Suprapubic skin (tissue), 4 donors: ENCODE measurements at regions not wholly inside any gene's neighbourhood (a gene's known extent, or its start where the extent isn't known, plus 50 kb on each side); places are given as distances from the start of the nearest gene placed in this dataset.
"Not testable (repeated sequence)": the region's sequence is repeated elsewhere in the genome, so short reads cannot be mapped to it uniquely, and the experiment has no call there.

Experiments
- DNase-seq, 2 donors: peaks; one replicate each; pipeline ENCODE4 v3.0.0-alpha.2; 2019; ENCODE audit warnings: low spot score in 2 of 2
- H3K27ac ChIP-seq: fragments of 200-600 bp; sonication (generic); one replicate; pipeline ENCODE4 v1.5.1; 2019
- H3K27me3 ChIP-seq: fragments of 200-600 bp; sonication (generic); one replicate; pipeline ENCODE4 v1.5.1; 2019
- H3K36me3 ChIP-seq: fragments of 200-600 bp; sonication (generic); one replicate; pipeline ENCODE4 v1.5.1; 2019
- H3K4me1 ChIP-seq: fragments of 200-600 bp; sonication (generic); one replicate; pipeline ENCODE4 v1.5.1; 2019
- H3K4me3 ChIP-seq: fragments of 200-600 bp; sonication (generic); one replicate; pipeline ENCODE4 v1.5.1; 2019; ENCODE audit warnings: mild to moderate bottlenecking
- H3K9me3 ChIP-seq: fragments of 200-600 bp; sonication (generic); one replicate; pipeline ENCODE4 v1.5.1; 2019
- EP300 ChIP-seq: sonication (generic); formaldehyde crosslinking; IDR thresholded peaks from one replicate; pipeline ENCODE4 v1.6.1; 2017; ENCODE audit warnings: antibody characterized with exemption
- POLR2A ChIP-seq, 2 donors: fragments of 450-650 bp; IDR thresholded peaks; one replicate each; pipeline ENCODE4 v1.6.1; 2017; ENCODE audit warnings: antibody characterized with exemption in 2 of 2, mild to moderate bottlenecking in 2 of 2, moderate library complexity in 2 of 2
- POLR2AphosphoS5 ChIP-seq, 3 donors: sonication (generic); formaldehyde crosslinking; IDR thresholded peaks; one replicate each; pipeline ENCODE4 v1.6.1; 2017; ENCODE audit warnings: antibody characterized with exemption in 3 of 3
- WGBS: methylation state at CpG from one replicate; pipeline ENCODE4 v1.1.5; 2018; 5-methylcytosine and 5-hydroxymethylcytosine counted together
- TF ChIP-seq, protein P1 (sequence below), 2 donors: fragments of 200-600 bp in 1 of 2; fragments of 450-650 bp in 1 of 2; sonication (generic) in 1 of 2; IDR thresholded peaks; one replicate each; pipeline ENCODE4 v1.5.1; 2016 to 2019; ENCODE audit warnings: antibody characterized with exemption in 2 of 2, mild to moderate bottlenecking in 1 of 2, moderate library complexity in 1 of 2

DNA sequence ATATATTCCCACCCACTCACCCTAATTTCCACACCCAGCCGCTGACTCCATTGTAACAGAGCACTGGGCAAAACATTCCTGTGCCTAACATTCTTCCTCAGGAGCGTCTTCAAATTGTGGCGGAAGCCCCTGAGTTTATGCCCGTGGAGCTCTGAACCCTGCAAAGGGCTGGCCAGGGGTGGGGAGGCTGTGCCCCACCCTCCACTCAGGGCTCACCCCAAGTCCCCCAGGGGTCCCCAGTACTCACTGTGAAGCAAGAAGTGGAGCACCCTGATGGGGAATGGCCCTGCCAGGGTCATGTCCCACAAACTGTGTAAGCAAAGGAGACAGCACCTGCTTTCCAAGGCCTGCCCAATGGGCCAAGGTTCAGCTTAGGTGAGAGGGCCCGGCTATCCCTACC, 303.2 kb downstream of the PREX1 start:
- no peak for DNase-seq
- WGBS: 84% methylated on average over 5 of the region's 5 CpGs

DNA sequence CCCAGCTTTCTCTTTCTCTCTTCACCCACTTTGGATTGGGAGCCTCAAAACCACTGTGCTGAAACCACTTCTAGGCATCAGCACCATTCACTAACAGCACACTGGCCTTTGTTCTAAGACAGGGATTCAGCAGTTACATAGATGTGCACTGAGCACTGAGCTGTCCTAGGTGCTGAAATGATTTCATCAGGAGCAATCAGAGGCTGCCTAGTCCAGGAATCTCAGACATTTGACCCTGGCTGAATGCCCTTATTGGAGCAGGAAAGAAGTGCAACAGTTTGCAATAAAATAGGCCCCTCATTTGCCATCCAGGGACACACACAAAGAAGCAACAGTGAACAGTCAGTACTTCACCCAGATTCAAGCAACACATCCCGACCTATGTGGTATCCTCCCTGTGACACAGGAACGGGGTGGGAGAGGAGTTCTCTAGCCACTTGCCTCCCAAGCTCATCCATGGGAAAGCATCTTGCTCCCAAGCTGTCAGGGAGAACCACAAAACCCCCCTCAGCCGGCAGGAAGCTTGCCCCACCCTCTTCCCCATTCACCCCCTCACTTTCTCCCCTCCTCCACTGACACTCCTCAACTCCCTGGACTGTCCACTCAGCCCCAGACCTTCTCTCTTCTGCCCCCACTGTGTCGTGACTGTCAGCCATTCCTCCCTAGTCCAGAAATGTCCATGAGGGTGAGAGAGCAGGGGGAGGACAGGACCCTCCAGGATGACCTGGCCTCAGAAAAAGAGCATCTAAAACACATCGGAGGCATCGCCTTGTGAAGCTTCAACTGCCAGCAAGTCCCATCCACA, 304.4 kb downstream of the PREX1 start:
- H3K27me3 ChIP-seq: peaks cover 17% of the 10 kb centered on the region
- 67% methylated on average over 6 of the region's 6 CpGs for WGBS
- no peaks in the 10 kb centered on the region for H3K36me3 ChIP-seq
- H3K4me3 ChIP-seq: no peak overlapping the region
- DNase-seq: no peak
- TF ChIP-seq, protein P1, sequence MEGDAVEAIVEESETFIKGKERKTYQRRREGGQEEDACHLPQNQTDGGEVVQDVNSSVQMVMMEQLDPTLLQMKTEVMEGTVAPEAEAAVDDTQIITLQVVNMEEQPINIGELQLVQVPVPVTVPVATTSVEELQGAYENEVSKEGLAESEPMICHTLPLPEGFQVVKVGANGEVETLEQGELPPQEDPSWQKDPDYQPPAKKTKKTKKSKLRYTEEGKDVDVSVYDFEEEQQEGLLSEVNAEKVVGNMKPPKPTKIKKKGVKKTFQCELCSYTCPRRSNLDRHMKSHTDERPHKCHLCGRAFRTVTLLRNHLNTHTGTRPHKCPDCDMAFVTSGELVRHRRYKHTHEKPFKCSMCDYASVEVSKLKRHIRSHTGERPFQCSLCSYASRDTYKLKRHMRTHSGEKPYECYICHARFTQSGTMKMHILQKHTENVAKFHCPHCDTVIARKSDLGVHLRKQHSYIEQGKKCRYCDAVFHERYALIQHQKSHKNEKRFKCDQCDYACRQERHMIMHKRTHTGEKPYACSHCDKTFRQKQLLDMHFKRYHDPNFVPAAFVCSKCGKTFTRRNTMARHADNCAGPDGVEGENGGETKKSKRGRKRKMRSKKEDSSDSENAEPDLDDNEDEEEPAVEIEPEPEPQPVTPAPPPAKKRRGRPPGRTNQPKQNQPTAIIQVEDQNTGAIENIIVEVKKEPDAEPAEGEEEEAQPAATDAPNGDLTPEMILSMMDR (IDR thresholded peaks at IDR 0.05): no peak
- no peak for TF ChIP-seq POLR2A (IDR thresholded peaks at IDR 0.05)
- no peak for TF ChIP-seq POLR2AphosphoS5 (IDR thresholded peaks at IDR 0.05)
- TF ChIP-seq EP300: no peak
- no peaks in the 10 kb centered on the region for H3K9me3 ChIP-seq
- no peak overlapping the region for H3K27ac ChIP-seq
- no peaks in the 10 kb centered on the region for H3K4me1 ChIP-seq

More for the DNA sequence above, 303.2 kb downstream of the PREX1 start:
- Histone ChIP-seq H3K9me3 (no peaks in the 10 kb centered on the region), H3K4me3 (no peak overlapping the region), H3K27me3 (peaks cover 17% of the 10 kb centered on the region), H3K27ac (no peak overlapping the region), H3K4me1 (no peaks in the 10 kb centered on the region), H3K36me3 (no peaks in the 10 kb centered on the region)
- TF ChIP-seq, protein P1 (IDR thresholded peaks at IDR 0.05): no peak
- TF ChIP-seq EP300: no peak
- TF ChIP-seq POLR2AphosphoS5 (IDR thresholded peaks at IDR 0.05): no peak
- no peak for TF ChIP-seq POLR2A (IDR thresholded peaks at IDR 0.05)

DNA sequence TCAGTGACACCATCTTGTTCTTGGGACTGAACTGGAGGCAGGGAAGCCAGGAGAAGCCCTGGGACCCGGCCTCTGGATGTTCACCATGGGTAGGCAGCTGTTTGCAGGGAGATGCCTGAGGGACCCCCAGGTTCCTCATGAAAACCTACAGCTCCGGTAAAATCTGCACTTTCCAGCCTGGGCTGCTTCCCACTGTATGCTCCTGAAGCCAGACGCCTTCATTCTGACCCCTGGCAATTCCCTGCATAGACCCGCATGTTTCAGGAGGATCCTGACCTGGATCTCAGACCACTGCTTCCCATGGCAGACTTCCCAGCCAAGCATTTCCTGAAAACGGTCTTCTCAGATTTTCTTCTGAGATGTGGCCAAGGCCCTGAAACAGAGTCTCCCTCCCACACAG, 306.7 kb downstream of the PREX1 start:
- no peak overlapping the region for H3K27ac ChIP-seq
- H3K9me3 ChIP-seq: no peaks in the 10 kb centered on the region
- DNase-seq: no peak
- H3K36me3 ChIP-seq: no peaks in the 10 kb centered on the region
- peaks cover 9% of the 10 kb centered on the region for H3K27me3 ChIP-seq
- no peak overlapping the region for H3K4me3 ChIP-seq
- H3K4me1 ChIP-seq: no peaks in the 10 kb centered on the region
- no peak for TF ChIP-seq EP300
- TF ChIP-seq, protein P1 (IDR thresholded peaks at IDR 0.05): no peak
- TF ChIP-seq POLR2AphosphoS5 (IDR thresholded peaks at IDR 0.05): no peak
- 61% methylated on average over 4 of the region's 5 CpGs for WGBS

- not testable (repeated sequence) for H3K36me3 ChIP-seq, H3K4me1 ChIP-seq, H3K9me3 ChIP-seq, H3K27me3 ChIP-seq, H3K4me3 ChIP-seq, H3K27ac ChIP-seq
- 62% methylated on average over 11 of the region's 11 CpGs for WGBS
- peak in 1 of 2 donors; percentile 71 for DNase-seq
Measured at GRCh38 chr20:48516196-48516595, 311.6 kb downstream of the PREX1 start.

GRCh38 chr20:48514577-48514976, 313.2 kb downstream of the PREX1 start:
- not testable (repeated sequence) for H3K4me3 ChIP-seq, H3K27ac ChIP-seq, DNase-seq, H3K36me3 ChIP-seq, H3K4me1 ChIP-seq, H3K27me3 ChIP-seq, H3K9me3 ChIP-seq
- WGBS: 82% methylated on average over 9 of the region's 12 CpGs

GRCh38 chr20:48512539-48512938, 315.3 kb downstream of the PREX1 start:
- not testable (repeated sequence) for H3K4me3 ChIP-seq, H3K36me3 ChIP-seq, H3K27me3 ChIP-seq, H3K27ac ChIP-seq, H3K9me3 ChIP-seq, DNase-seq, H3K4me1 ChIP-seq
- WGBS: 79% methylated on average over 16 of the region's 16 CpGs

- not testable (repeated sequence) for H3K9me3 ChIP-seq, H3K36me3 ChIP-seq, H3K4me1 ChIP-seq, H3K4me3 ChIP-seq, DNase-seq, H3K27ac ChIP-seq
- WGBS: 82% methylated on average over 12 of the region's 12 CpGs
- peaks cover 15% of the 10 kb centered on the region for H3K27me3 ChIP-seq
Measured at GRCh38 chr20:48505066-48505465, 322.7 kb downstream of the PREX1 start.
